ENCODE measurements at regions not wholly inside any gene's neighbourhood (a gene's known extent, or its start where the extent isn't known, plus 50 kb on each side); places are given as distances from the start of the nearest gene placed in this dataset.
A peak's percentile ranks its signal among the peaks of the same experiment; 100 is the strongest.

DNA sequence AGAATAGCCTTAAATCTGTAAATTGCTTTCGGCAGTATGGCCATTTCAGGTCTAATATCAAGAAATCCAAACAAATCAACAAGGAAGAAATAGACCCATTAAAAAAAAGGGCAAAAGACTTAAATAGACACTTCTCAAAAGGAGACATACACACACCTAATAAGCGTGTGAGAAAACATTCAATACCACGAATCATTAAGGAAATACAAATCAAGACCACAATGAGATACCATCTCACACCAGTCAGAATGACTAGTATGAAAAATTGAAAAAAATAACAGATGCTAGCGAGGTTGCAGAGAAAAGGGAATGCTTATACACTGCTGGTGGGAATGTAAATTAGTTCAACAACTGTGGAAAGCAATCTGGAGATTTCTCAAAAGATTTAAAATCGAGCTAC, 243.2 kb downstream of the DSEL start:
- H3K36me3 Mint-ChIP-seq (ENCODE audit: low read depth), result no peaks in the 10 kb centered on the region
- no peak overlapping the region for H3K27ac Mint-ChIP-seq
- no peaks in the 10 kb centered on the region for H3K9me3 Mint-ChIP-seq
- no peaks in the 10 kb centered on the region for H3K27me3 Mint-ChIP-seq (ENCODE audit: insufficient read depth)
- H3K4me3 Mint-ChIP-seq, result no peak overlapping the region
- no peaks in the 10 kb centered on the region for H3K4me1 Mint-ChIP-seq (ENCODE audit: low read depth)
- DNase-seq (ENCODE audit: low spot score), result no peak
- intact Hi-C loops (cut with micrococcal nuclease), result no loop called here

GRCh38 chr18:67269206-67269605, 247.3 kb downstream of the DSEL start:
- intact Hi-C loops (cut with micrococcal nuclease), result no loop called here

DNA sequence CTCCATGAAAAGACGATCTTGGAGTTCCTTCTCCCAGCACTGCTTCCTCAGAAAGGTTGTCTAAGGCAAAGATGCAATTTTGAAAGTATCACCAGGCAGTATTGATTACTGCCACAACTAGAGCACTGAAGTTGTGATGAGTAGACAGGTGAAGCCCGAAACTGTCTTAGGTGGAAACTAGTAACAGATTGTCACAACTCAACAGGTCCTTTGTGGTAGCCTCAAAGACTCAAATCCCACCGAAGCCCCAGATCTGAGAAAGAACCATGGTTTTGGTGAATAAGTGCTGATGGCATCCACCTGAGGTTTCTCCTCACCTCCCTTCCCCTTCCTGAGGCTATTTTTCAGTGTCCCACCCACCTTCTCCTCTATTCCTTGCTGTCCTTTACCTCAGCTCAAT, 248.0 kb downstream of the DSEL start:
- intact Hi-C loops (cut with micrococcal nuclease), result no loop called here
- no peaks in the 10 kb centered on the region for H3K36me3 Mint-ChIP-seq (ENCODE audit: low read depth)
- no peaks in the 10 kb centered on the region for H3K27me3 Mint-ChIP-seq (ENCODE audit: insufficient read depth)
- H3K9me3 Mint-ChIP-seq, result no peaks in the 10 kb centered on the region
- H3K4me3 Mint-ChIP-seq, result no peak overlapping the region
- DNase-seq (ENCODE audit: low spot score), result no peak
- peaks cover 11% of the 10 kb centered on the region for H3K4me1 Mint-ChIP-seq (ENCODE audit: low read depth)
- no peak overlapping the region for H3K27ac Mint-ChIP-seq

More at GRCh38 chr18:67269206-67269605, 247.3 kb downstream of the DSEL start:
- H3K36me3 Mint-ChIP-seq (ENCODE audit: low read depth), result no peaks in the 10 kb centered on the region
- H3K4me3 Mint-ChIP-seq, result no peak overlapping the region
- no peak overlapping the region for H3K27ac Mint-ChIP-seq
- H3K27me3 Mint-ChIP-seq (ENCODE audit: insufficient read depth), result no peaks in the 10 kb centered on the region
- no peaks in the 10 kb centered on the region for H3K9me3 Mint-ChIP-seq
- H3K4me1 Mint-ChIP-seq (ENCODE audit: low read depth), result peaks cover 11% of the 10 kb centered on the region
- DNase-seq (ENCODE audit: low spot score), result no peak

DNA sequence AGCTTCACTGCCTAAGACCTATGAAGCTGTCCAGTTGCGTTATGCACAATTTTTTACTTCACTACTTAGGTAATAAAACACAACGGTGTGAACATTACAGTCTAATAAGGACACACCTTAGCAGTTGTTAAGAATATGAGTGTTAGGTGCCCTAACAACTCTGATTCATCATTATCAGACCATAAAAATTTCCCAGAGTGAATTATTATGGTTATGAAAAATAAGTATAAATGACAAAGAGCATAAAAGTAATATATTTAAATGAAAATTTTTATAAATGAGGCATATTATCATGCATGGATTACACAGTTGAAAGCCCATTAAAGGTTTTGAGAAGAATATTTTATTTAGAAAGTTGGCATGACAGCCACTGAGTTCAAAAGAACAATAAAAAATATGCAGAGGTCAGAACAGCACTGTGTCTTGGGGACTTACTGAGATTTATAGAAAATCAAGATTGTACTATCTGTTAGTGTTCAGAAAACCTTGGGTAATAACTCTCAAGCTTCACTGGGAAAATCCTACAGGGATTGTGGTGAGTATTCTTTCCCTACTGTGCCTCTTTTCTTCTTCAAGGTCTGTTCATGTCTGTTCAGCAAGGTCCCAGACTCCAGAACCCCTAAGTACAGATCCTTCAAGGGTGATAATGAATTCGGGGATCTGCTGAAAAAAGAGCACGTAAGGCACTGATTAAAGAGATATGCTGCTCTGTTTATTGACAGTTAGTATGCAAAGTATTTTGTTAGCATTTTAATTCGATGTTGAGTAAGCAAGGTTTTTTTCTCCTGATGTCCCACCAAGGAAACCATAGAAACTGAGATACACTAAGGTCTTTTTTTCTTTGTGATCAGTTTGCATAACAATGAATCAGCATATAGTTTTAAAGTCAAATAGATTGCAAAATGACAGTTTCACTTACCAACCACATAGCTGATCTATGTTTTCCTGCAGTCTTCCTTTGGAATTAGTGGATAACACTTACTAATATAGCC, 250.0 kb downstream of the DSEL start:
- intact Hi-C loops (cut with micrococcal nuclease), result no loop called here
- H3K9me3 Mint-ChIP-seq, result no peaks in the 10 kb centered on the region
- no peak overlapping the region for H3K27ac Mint-ChIP-seq
- peaks cover 11% of the 10 kb centered on the region for H3K4me1 Mint-ChIP-seq (ENCODE audit: low read depth)
- H3K36me3 Mint-ChIP-seq (ENCODE audit: low read depth), result no peaks in the 10 kb centered on the region
- H3K4me3 Mint-ChIP-seq, result no peak overlapping the region
- no peak for DNase-seq (ENCODE audit: low spot score)
- H3K27me3 Mint-ChIP-seq (ENCODE audit: insufficient read depth), result no peaks in the 10 kb centered on the region

DNA sequence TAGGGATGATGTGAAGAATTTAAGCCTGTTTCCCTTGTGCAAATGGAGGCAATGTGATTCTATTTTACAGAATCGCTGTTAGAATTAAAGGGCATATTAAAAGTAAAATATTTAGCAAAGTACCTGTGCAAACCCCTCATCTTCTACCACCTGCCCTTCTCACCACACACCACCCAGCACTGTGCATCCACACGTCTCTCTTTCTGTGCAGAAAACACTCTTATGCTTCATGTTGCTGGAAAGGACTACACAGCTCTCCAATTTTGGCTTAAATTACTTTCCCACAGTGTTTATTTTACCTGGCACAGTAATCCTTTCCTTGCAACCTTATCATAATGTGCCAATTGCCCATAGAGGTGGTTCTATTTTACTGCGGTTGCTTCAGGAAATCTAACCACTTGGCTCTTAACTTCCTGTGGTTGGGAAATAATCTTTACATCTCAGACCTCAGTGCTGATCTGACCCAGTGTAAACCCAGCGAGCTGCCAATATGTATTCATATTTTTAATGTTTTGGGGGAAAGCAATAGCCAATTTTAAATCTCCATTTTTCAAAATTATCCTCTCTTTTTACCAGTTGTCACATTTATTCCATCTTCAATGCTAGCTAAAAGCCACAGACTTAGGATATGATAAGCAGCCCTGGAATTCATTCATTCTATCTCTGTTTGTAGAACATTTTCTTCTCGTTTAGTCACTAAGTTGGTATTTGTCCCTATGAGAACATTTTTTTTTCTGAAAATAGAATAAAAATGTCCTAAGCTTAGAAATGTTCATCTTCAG, 250.9 kb downstream of the DSEL start:
- H3K9me3 Mint-ChIP-seq, result no peaks in the 10 kb centered on the region
- DNase-seq (ENCODE audit: low spot score), result no peak
- no peak overlapping the region for H3K27ac Mint-ChIP-seq
- H3K27me3 Mint-ChIP-seq (ENCODE audit: insufficient read depth), result no peaks in the 10 kb centered on the region
- intact Hi-C loops (cut with micrococcal nuclease), result no loop called here
- H3K4me1 Mint-ChIP-seq (ENCODE audit: low read depth), result peaks cover 11% of the 10 kb centered on the region
- H3K4me3 Mint-ChIP-seq, result no peak overlapping the region
- H3K36me3 Mint-ChIP-seq (ENCODE audit: low read depth), result no peaks in the 10 kb centered on the region

DNA sequence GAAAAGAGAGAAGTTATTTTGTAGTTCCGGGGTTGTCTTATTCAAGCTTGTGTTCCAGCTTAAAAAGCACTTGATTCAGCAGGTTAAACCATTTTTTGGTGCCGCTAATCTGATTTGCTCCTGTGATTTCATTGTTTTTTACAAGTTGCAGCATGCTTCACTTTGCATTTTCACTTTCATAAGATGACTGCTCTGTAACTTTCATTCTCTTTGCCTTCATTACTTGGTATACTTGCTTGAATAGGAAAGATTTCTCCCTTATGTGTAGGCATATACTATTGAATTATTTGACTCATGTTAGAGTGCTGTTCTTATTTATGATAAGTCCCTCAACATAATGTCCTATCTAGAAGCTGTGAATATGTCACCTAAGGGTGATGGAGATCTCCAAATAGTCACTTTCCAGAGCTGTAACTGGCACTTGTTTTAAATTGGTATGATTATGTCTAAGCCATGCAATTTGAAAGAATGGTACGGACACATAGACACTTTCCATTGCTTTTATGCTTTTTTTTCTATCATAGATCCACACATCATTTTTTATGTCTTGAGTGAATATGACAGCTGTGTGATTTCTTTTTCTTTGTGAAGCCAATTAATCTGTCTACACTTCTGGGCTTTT, 254.5 kb downstream of the DSEL start:
- intact Hi-C loops (cut with micrococcal nuclease), result no loop called here
- no peak overlapping the region for H3K27ac Mint-ChIP-seq

GRCh38 chr18:67260841-67261240, 255.7 kb downstream of the DSEL start:
- Mint-ChIP-seq H3K4me1 (ENCODE audit: low read depth) (peaks cover 7% of the 10 kb centered on the region), H3K9me3 (no peaks in the 10 kb centered on the region), H3K27ac (no peak overlapping the region), H3K4me3 (no peak overlapping the region), H3K36me3 (ENCODE audit: low read depth) (no peaks in the 10 kb centered on the region), H3K27me3 (ENCODE audit: insufficient read depth) (no peaks in the 10 kb centered on the region)
- DNase-seq (ENCODE audit: low spot score), result no peak
- intact Hi-C loops (cut with micrococcal nuclease), result no loop called here

More for the DNA sequence above, 254.5 kb downstream of the DSEL start:
- Mint-ChIP-seq H3K4me1 (ENCODE audit: low read depth) (peaks cover 11% of the 10 kb centered on the region), H3K27me3 (ENCODE audit: insufficient read depth) (no peaks in the 10 kb centered on the region), H3K9me3 (no peaks in the 10 kb centered on the region), H3K4me3 (no peak overlapping the region), H3K36me3 (ENCODE audit: low read depth) (no peaks in the 10 kb centered on the region)
- DNase-seq (ENCODE audit: low spot score), result no peak

GRCh38 chr18:67250776-67251424, 265.6 kb downstream of the DSEL start:
- H3K27me3 Mint-ChIP-seq (ENCODE audit: insufficient read depth), result no peaks in the 10 kb centered on the region
- H3K27ac Mint-ChIP-seq, result no peak overlapping the region
- H3K4me3 Mint-ChIP-seq, result no peak overlapping the region
- intact Hi-C loops (cut with micrococcal nuclease), result no loop called here
- H3K4me1 Mint-ChIP-seq (ENCODE audit: low read depth), result no peaks in the 10 kb centered on the region
- no peaks in the 10 kb centered on the region for H3K36me3 Mint-ChIP-seq (ENCODE audit: low read depth)
- no peak for DNase-seq (ENCODE audit: low spot score)
- H3K9me3 Mint-ChIP-seq, result no peaks in the 10 kb centered on the region

- Mint-ChIP-seq H3K4me1 (ENCODE audit: low read depth) (peaks cover 5% of the 10 kb centered on the region), H3K27me3 (ENCODE audit: insufficient read depth) (no peaks in the 10 kb centered on the region), H3K9me3 (no peaks in the 10 kb centered on the region), H3K27ac (no peak overlapping the region), H3K4me3 (peak overlapping the region; percentile 68), H3K36me3 (ENCODE audit: low read depth) (no peaks in the 10 kb centered on the region)
- DNase-seq (ENCODE audit: low spot score), result no peak
- intact Hi-C loops (cut with micrococcal nuclease), result no loop called here
Observed at GRCh38 chr18:67243799-67244587, 272.5 kb downstream of the DSEL start.

DNA sequence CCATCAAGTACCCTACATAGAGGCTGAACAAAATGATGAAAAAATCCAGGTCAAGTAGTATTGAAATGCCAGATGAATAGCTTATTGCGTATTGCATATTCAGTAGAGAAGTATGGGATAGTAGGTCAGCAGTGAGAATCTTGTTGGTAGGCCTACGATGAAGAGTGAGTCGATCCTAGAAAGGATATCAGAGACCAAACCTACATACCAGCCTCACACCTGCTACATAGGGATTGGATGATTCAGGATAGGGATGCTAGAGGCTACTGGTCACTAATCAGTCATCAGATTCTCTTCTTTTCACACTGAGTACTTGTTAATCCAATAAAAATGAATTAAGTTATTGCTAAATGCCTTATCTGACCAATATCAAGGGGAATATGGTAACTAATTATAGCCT, 274.5 kb downstream of the DSEL start:
- intact Hi-C loops (cut with micrococcal nuclease), result no loop called here
- Mint-ChIP-seq H3K4me3 (no peak overlapping the region), H3K4me1 (ENCODE audit: low read depth) (peaks cover 5% of the 10 kb centered on the region), H3K27me3 (ENCODE audit: insufficient read depth) (no peaks in the 10 kb centered on the region), H3K36me3 (ENCODE audit: low read depth) (no peaks in the 10 kb centered on the region), H3K27ac (no peak overlapping the region), H3K9me3 (no peaks in the 10 kb centered on the region)
- no peak for DNase-seq (ENCODE audit: low spot score)

GRCh38 chr18:67241299-67241698, 275.2 kb downstream of the DSEL start:
- Mint-ChIP-seq H3K4me3 (no peak overlapping the region), H3K36me3 (ENCODE audit: low read depth) (no peaks in the 10 kb centered on the region), H3K4me1 (ENCODE audit: low read depth) (peaks cover 5% of the 10 kb centered on the region), H3K27ac (no peak overlapping the region), H3K9me3 (no peaks in the 10 kb centered on the region), H3K27me3 (ENCODE audit: insufficient read depth) (no peaks in the 10 kb centered on the region)
- no peak for DNase-seq (ENCODE audit: low spot score)
- intact Hi-C loops (cut with micrococcal nuclease), result no loop called here

GRCh38 chr18:67239826-67240225, 276.7 kb downstream of the DSEL start:
- H3K4me3 Mint-ChIP-seq, result no peak overlapping the region
- H3K27me3 Mint-ChIP-seq (ENCODE audit: insufficient read depth), result peaks cover 1% of the 10 kb centered on the region
- DNase-seq (ENCODE audit: low spot score), result no peak
- intact Hi-C loops (cut with micrococcal nuclease), result no loop called here
- H3K27ac Mint-ChIP-seq, result no peak overlapping the region
- H3K9me3 Mint-ChIP-seq, result no peaks in the 10 kb centered on the region
- H3K4me1 Mint-ChIP-seq (ENCODE audit: low read depth), result peaks cover 5% of the 10 kb centered on the region
- no peaks in the 10 kb centered on the region for H3K36me3 Mint-ChIP-seq (ENCODE audit: low read depth)

Data from activated T-helper 1 cell treated with anti-CD3 and anti-CD28 coated beads, Interleukin-12 subunit alpha, Interleukin-12 subunit beta, Interleukin-2, Interleukin-4 antibody, amounts not matched to agents 30 ng/mL and 10 ng/mL and 1 ng/mL, durations not matched to agents 14 hours and 24 hours and 36 hours (primary cell).